Ammon's horn (tissue), 1 donor: ENCODE measurements at regions not wholly inside any gene's neighbourhood (a gene's known extent, or its start where the extent isn't known, plus 50 kb on each side); places are given as distances from the start of the nearest gene placed in this dataset.

ENCODE experiments used
- DNase-seq: peaks from one replicate; pipeline ENCODE4 v3.0.0-alpha.2; 2016; ENCODE audit warnings: low spot score

DNA sequence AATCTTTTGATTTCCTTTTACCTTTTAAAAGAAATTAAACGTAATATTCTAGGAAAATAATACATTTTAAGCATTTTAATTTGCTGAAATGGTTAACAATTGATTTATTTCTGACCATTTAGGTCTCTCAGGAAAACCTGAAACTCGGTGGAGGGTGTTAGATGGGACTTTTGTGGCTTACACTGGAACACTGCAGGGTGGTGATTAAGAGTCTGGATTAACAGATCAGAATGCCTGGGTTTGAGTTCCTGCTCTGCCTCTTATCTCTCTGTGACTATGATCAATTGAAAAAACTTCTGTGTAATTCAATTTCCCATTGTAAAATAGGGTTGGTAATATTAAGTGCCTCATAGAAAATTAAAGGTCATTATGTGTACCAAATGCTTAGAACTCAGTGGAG, 168.7 kb downstream of the UBE2E3 start:
- no peak for DNase-seq

DNA sequence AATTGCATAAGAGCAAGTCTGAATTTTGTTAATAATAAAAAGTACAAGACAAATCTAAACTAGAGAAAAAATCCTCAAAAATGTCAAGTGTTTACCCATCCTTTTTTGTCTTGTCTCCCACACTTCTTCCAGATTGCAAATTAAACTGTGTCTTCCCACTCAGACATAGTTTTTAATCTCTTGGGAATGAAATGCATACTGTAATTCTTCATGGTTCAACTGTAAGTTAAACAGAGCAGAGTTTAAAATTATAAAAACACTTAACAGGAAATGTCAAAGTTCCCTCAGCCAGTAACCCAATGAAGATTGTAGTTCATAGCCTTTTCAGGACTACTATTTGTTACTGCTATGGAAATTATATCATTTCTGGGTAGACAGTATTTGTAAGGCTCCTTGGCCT, 171.8 kb downstream of the UBE2E3 start:
- no peak for DNase-seq

DNA sequence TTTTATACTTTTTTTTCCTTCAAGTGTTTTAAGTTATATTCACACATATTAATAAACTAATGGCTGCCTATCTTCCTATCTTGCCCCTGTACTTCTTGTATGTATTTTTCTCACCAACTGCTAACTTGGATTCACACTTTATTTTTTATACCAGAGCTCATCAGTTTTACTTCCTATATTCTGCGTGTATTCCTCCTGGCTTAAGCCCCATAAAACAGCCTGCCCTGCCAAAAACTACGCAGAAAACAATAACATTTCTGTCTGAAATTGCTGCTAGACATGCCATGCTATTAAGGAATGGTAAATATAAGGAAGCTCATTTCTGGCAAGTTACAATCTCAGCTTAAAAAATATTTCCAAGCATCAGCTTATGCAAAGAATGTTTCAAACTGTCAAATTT, 172.3 kb downstream of the UBE2E3 start:
- no peak for DNase-seq

DNA sequence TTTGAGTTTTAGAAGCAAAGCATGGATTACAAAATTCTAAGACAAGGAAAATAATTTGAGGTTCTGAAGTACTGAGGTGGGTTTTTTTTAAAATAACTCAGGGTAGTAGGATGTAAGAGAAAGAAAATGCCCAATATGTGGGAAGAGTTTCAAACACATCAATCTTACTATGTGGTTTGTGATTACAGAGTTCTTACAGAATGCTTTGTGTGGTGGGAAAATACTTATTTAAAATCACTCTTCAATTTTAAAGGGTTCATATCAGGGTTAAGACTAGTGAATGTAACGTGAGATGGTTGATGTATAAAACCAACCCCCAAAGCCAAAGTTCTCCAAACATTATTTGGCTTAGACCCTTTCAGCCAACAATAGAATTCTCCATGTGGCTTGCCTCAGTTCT, 173.5 kb downstream of the UBE2E3 start:
- DNase-seq: no peak

GRCh38 chr2:181157326-181157725, 176.9 kb downstream of the UBE2E3 start:
- no peak for DNase-seq

DNA sequence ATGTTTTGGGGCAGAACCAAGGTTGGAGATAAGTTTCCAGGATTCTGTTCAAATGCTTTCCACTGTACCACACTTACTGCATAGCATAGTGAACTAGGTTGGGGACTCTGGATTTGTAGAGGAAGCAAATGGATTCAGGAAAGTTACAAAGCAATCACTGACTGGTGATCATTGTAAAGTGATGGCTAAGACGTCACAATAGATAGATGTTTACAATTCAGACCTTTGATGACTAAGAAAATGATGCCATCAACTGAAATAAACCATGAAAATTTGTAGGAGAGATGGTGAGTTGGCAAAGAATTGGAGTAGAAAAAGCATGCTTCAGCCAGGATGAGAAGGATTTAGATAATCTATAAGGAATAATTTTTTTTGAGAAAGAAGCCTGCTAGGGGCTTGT, 178.0 kb downstream of the UBE2E3 start:
- DNase-seq: no peak

DNA sequence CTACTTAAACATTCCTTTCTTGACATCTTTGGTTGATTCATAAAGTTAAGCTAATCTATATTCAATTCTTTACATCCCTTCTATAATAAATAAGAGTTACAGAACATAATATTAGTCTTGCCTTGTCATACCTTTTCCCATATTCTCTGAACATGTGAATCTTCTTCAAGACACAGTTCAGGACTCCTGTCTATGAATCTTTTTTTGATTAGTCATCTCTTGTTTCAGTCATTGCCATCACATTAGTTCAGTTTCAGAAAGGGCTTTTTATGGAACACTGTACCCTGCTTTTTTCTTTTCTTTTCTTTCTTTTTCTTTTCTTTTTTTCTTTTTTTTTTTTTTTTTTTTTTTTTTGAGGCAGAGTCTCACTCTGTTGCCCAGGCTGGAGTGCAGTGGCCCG, 181.2 kb downstream of the UBE2E3 start:
- no peak for DNase-seq

DNA sequence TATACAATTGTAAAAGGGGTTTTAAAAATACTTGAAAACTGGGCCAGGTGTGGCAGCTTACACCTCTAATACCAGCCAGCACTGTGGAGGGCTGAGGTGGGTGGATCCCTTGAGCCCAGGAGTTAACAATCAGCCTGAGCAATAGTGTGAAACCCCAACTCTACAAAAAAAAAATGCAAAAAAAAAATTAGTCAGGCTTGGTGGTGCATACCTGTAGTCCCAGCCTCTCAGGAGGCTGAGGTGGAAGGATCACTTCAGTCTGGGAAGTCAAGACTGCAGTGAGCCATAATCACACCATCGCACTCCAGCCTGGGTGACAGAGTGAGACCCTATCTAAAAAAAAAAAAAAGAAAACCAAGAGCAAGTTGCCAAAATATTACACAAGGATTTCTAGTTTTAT, 182.7 kb downstream of the UBE2E3 start:
- no peak for DNase-seq

DNA sequence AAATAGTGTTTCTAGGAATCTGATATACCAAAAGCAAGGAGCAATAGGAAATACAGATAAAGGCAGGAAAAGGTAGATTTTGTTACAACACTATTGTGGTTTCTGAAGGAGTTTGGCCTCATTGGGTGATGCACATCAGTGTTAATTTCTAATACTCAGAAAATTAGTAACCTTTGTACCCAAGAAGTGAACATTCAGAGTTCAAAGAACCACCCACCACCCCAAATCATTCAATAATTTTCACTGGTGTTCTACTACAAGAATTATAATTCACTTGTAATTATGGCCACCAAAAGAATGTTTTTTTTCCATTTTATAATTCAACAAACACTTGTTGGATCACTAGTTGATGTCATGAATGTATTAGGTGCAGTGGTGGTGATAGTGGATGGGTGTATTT, 183.3 kb downstream of the UBE2E3 start:
- DNase-seq: no peak

DNA sequence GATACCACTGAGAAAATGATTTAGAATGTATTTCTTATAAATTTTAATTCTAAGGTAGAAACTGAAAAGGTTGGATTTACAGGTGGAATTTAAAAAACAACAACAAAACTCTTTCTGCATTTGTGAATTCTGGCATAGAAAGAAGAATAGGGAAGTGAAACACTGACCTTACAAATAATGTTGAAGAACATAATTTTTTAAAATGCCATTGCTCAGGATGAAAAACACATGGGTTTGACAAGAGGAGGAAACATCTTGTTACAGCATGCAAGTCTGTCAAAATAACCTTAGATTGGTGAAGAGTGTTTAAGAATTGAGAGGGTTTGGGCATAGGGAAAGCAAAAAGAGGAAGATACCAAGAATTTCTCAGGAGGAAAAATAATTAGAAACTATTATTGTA, 184.3 kb downstream of the UBE2E3 start:
- no peak for DNase-seq

DNA sequence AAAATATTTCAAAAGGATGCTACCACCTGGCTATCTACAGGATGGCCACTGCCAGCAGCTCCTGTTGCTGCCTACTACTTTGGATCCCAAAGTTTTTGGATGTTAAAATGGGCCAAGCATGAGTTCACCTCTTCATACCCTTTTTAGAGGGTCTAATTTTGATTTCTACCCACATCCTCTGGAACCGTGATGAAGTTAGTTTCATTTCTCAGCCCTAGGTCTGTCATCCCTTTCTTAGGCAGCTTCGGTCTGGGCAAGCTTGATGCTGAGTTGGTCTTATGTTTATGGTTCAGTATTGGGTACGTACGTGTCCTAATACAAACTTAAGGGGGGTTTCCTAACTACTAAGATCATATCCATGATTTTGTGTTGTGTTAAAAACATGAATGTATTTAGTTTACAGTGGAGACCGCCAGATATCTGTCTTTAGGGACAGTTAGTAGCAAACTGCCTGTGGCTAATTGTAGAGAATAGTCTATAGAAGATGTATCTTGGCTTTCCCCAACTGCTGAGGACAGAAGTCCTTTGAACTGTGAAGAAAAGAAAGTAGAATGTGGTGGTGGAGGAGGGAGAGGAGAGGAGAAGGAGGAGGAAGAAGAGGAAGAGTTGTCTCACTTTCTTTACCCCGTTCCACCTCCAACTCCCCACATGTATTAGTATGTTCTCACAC, 184.9 kb downstream of the UBE2E3 start:
- no peak for DNase-seq

DNA sequence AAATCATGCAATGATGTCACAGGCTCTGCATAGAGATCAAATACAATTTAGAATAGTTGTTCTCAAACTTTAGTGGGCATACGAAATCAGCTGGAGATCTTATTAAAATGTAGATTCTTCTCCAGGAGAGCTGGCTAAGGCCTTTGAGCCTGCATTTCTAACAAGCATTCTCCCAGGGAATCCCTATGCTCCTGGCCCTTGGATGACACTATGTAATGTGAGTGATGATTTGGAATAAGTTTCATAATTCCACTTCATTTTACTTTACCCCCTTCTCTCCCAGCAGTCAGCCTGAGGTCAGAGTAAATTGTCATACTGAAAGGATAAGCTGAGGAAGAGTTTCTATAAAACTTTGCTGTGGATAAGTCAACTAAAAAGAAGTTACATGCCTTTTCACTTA, 189.1 kb downstream of the UBE2E3 start:
- DNase-seq: no peak

- no peak for DNase-seq
These were observed 189.9 kb downstream of the UBE2E3 start for GRCh38 chr2:181170256-181170655.

GRCh38 chr2:181172676-181173075, 192.3 kb downstream of the UBE2E3 start:
- no peak for DNase-seq

GRCh38 chr2:181174611-181175580, 194.5 kb downstream of the UBE2E3 start:
- no peak for DNase-seq

- no peak for DNase-seq
These were observed 196.1 kb downstream of the UBE2E3 start for GRCh38 chr2:181176540-181176939.

DNA sequence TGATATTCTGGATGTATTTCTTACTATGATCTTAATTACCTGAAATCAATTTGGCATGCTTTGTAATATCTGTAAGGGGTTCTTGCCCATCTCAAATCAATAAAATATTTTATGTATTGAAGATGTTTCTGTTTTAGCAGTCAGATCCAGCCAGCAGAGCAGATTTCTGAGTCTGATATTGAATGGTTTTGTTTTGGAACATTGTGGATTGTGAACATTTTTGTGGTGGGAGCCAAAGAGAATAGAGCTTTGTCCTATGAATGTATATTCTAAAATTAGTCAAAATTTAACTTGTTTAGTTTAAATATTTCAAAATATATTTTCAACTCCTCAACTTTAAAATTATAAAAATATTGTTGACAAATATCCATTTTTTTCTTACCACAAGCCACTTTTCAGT, 197.0 kb downstream of the UBE2E3 start:
- DNase-seq: no peak

- no peak for DNase-seq
These were observed 197.7 kb downstream of the UBE2E3 start for GRCh38 chr2:181178130-181178529.

DNA sequence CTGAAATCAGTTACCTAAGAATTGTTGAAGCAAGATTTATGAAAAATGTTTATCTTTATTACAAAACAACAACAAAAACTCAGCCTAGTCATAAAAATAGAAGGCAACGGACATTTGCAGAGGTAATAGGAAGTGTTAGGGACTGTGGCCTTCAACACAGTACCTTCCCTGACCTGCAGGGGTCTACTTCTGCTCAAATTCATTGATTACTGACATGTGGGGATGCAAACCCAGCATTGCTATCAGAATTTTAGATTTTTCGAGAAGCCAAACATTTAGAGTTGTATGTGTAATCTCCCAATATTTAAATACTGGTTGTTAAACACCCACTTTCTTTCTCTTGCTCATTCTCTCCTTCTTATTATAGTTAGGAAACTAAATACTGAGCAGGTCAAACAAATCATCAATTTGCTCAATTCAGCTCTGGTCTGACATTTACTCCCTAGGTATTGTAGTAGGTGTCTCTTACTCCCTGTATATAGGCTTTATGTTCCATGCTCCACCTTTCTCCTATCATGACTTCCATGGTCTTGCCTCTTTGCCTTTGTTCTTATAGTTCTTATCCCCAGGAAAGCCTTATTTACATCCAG, 198.5 kb downstream of the UBE2E3 start:
- DNase-seq: no peak

DNA sequence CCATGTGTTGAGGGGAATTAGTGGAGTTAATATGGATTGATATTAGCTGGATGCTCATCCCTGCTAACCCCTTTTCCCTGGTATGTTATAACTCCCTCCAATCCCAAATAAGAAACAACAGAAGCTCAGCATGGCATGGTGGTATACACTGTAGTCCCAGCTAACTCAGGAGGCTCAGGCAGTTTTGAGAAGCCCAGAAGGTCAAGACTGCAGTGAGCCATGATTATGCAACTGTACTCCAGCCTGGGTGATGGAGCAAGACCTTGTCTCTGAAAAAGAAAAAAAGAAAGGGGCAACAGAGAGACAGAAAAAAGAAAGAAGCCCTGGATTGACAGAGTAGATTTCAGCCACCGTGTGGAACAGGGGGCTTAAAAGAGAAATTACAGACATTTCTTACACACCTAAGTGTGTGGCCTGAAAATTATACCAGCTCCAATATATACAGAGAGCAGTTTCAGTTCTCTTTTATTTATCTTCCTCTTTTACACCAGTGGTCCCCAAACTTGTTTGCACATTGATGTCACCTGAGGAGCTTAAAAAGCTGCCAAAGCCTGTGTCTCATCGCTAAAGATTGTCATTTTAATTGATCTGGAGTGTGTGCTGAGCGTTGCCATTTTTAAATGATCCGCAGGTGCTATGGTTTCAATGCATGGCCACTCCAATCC, 203.6 kb downstream of the UBE2E3 start:
- no peak for DNase-seq

- no peak for DNase-seq
These were observed 205.0 kb downstream of the UBE2E3 start for GRCh38 chr2:181185421-181185820.

GRCh38 chr2:181185948-181186347, 205.5 kb downstream of the UBE2E3 start:
- no peak for DNase-seq

DNA sequence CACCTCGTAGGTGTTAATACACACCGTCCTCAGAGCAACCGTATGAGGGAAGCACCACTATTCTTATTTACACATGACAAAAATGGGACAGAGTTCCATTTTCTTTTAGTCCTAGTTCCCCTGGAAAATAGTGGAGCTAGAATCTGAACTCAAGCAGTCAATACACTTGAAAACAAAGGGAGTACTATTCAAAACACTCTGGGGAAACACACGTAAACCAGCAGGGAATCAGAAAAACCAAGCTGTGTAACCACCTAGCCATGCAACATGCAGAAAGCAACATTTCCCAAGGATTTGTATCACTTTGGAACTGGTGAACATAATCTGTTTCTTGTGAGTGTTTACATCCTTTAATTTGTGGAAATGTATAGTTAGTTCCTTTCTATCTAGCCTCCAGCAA, 208.2 kb downstream of the UBE2E3 start:
- no peak for DNase-seq
